ENCODE measurements at regions not wholly inside any gene's neighbourhood (a gene's known extent, or its start where the extent isn't known, plus 50 kb on each side); places are given as distances from the start of the nearest gene placed in this dataset.

- TF ChIP-seq, protein P1, sequence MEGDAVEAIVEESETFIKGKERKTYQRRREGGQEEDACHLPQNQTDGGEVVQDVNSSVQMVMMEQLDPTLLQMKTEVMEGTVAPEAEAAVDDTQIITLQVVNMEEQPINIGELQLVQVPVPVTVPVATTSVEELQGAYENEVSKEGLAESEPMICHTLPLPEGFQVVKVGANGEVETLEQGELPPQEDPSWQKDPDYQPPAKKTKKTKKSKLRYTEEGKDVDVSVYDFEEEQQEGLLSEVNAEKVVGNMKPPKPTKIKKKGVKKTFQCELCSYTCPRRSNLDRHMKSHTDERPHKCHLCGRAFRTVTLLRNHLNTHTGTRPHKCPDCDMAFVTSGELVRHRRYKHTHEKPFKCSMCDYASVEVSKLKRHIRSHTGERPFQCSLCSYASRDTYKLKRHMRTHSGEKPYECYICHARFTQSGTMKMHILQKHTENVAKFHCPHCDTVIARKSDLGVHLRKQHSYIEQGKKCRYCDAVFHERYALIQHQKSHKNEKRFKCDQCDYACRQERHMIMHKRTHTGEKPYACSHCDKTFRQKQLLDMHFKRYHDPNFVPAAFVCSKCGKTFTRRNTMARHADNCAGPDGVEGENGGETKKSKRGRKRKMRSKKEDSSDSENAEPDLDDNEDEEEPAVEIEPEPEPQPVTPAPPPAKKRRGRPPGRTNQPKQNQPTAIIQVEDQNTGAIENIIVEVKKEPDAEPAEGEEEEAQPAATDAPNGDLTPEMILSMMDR (IDR thresholded peaks at IDR 0.05), result no peak
- TF ChIP-seq POLR2AphosphoS5 (IDR thresholded peaks at IDR 0.05), result no peak
- no peak for TF ChIP-seq EP300 (IDR thresholded peaks at IDR 0.05)
Measured at GRCh38 chr5:112656451-112656850, 81.2 kb upstream of the APC start.

Data from stomach (tissue), 4 donors.